SU-DHL-6 (cell line): ENCODE measurements at regions not wholly inside any gene's neighbourhood (a gene's known extent, or its start where the extent isn't known, plus 50 kb on each side); places are given as distances from the start of the nearest gene placed in this dataset.
"Not testable (repeated sequence)": the region's sequence is repeated elsewhere in the genome, so short reads cannot be mapped to it uniquely, and the experiment has no call there.

Experiments
- H2AFZ ChIP-seq: fragments of 200-600 bp; sonication (generic); 2 replicates; pipeline ENCODE4 v1.6.1; 2014; ENCODE audit warnings: low read depth, mild to moderate bottlenecking, moderate library complexity, mixed read lengths, antibody characterized with exemption, low read length; ENCODE audit not compliant: severe bottlenecking
- H3F3A ChIP-seq: fragments of 200-600 bp; shearing (Covaris generic); 2 replicates; pipeline ENCODE4 v1.6.0; 2016; ENCODE audit warnings: antibody characterized with exemption, mild to moderate bottlenecking; ENCODE audit not compliant: insufficient read depth
- H3K27ac ChIP-seq: fragments of 200-600 bp; sonication (generic); 2 replicates; pipeline ENCODE4 v1.5.1; 2016; ENCODE audit warnings: low read depth, mild to moderate bottlenecking, low read length, moderate library complexity, mixed read lengths
- H3K27me3 ChIP-seq: fragments of 200-600 bp; sonication (generic), shearing (Covaris generic); 2 replicates; pipeline ENCODE4 v1.6.0; 2014; ENCODE audit warnings: mild to moderate bottlenecking, low read length
- H3K36me3 ChIP-seq: fragments of 200-600 bp; sonication (generic); 2 replicates; pipeline ENCODE4 v1.6.1; 2014; ENCODE audit warnings: mild to moderate bottlenecking, low read length, mixed read lengths
- H3K4me2 ChIP-seq: fragments of 300-600, 200-600 bp; shearing (Covaris generic), sonication (generic); 2 replicates; pipeline ENCODE4 v1.6.0; 2014; ENCODE audit warnings: low read length, low read depth, mild to moderate bottlenecking; ENCODE audit not compliant: poor library complexity, severe bottlenecking
- H3K4me3 ChIP-seq: fragments of 200-600 bp; sonication (generic); 2 replicates; pipeline ENCODE4 v1.5.1; 2014; ENCODE audit warnings: antibody characterized with exemption, low read length, mild to moderate bottlenecking, mixed read lengths; ENCODE audit not compliant: insufficient read depth, poor library complexity, severe bottlenecking
- H3K79me2 ChIP-seq: fragments of 200-600 bp; sonication (generic); 2 replicates; pipeline ENCODE4 v1.6.1; 2014; ENCODE audit warnings: mild to moderate bottlenecking, low read length, moderate library complexity; ENCODE audit not compliant: insufficient read depth
- H3K9ac ChIP-seq: fragments of 200-600 bp; sonication (generic); 2 replicates; pipeline ENCODE4 v1.7.0; 2014; ENCODE audit warnings: mild to moderate bottlenecking, low read length
- H3K9me2 ChIP-seq: fragments of 200-600 bp; sonication (generic); replicated peaks from 2 replicates; pipeline ENCODE4 v1.6.1; 2014; ENCODE audit warnings: low read length; ENCODE audit not compliant: insufficient read depth
- H3K9me3 ChIP-seq: fragments of 200-600 bp; sonication (generic); 2 replicates; pipeline ENCODE4 v1.6.1; 2014; ENCODE audit warnings: low read length, mixed read lengths; ENCODE audit not compliant: insufficient read depth
- H4K20me1 ChIP-seq: fragments of 200-600 bp; sonication (generic); 2 replicates; pipeline ENCODE4 v1.6.1; 2014; ENCODE audit warnings: low read depth, mild to moderate bottlenecking, antibody characterized with exemption, low read length, moderate library complexity, mixed read lengths
- EZH2phosphoT487 ChIP-seq: fragments of 200-600 bp; sonication (generic), shearing (Covaris generic); conservative IDR thresholded peaks from 2 replicates; pipeline ENCODE4 v1.6.1; 2018; ENCODE audit warnings: mild to moderate bottlenecking, antibody characterized with exemption, low read length, moderate library complexity, mixed read lengths
- TF ChIP-seq, protein P1 (sequence below): fragments of 200-600 bp; sonication (generic); IDR thresholded peaks from one replicate; pipeline ENCODE4 v1.5.1; 2017; ENCODE audit warnings: antibody characterized with exemption, mild to moderate bottlenecking, low read length, moderate library complexity; ENCODE audit not compliant: insufficient read depth, poor library complexity, severe bottlenecking

DNA sequence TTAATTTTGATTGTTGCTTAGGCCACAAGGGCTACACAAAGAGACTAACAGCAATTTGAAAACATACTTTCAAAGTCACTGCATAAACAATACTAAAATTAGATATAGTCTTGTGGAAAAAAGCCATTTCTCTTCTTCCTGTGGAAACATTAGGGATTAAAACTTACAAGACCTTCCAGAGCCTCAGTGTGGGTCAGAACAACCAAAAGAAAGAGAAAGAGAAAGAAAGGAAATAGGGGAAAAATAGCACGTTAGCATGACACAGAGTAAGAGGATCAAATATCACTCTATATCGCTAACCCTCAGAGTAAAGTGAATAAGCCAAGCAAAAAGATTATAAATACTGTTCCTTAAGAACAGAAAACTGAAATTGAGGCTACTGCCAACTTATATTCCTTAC, 127.8 kb upstream of the DIAPH2 start:
- Histone ChIP-seq H4K20me1 (no peaks in the 10 kb centered on the region), H3K4me3 (no peak overlapping the region), H3F3A (no peaks in the 10 kb centered on the region), H3K4me2 (no peak overlapping the region), H3K36me3 (no peaks in the 10 kb centered on the region), H2AFZ (no peak overlapping the region), H3K9me2 (no peaks in the 10 kb centered on the region), H3K9ac (no peak overlapping the region), H3K27me3 (no peaks in the 10 kb centered on the region), H3K9me3 (no peaks in the 10 kb centered on the region), H3K27ac (no peak overlapping the region), H3K79me2 (no peaks in the 10 kb centered on the region)
- TF ChIP-seq, protein P1, sequence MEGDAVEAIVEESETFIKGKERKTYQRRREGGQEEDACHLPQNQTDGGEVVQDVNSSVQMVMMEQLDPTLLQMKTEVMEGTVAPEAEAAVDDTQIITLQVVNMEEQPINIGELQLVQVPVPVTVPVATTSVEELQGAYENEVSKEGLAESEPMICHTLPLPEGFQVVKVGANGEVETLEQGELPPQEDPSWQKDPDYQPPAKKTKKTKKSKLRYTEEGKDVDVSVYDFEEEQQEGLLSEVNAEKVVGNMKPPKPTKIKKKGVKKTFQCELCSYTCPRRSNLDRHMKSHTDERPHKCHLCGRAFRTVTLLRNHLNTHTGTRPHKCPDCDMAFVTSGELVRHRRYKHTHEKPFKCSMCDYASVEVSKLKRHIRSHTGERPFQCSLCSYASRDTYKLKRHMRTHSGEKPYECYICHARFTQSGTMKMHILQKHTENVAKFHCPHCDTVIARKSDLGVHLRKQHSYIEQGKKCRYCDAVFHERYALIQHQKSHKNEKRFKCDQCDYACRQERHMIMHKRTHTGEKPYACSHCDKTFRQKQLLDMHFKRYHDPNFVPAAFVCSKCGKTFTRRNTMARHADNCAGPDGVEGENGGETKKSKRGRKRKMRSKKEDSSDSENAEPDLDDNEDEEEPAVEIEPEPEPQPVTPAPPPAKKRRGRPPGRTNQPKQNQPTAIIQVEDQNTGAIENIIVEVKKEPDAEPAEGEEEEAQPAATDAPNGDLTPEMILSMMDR: no peak
- no peak for TF ChIP-seq EZH2phosphoT487

DNA sequence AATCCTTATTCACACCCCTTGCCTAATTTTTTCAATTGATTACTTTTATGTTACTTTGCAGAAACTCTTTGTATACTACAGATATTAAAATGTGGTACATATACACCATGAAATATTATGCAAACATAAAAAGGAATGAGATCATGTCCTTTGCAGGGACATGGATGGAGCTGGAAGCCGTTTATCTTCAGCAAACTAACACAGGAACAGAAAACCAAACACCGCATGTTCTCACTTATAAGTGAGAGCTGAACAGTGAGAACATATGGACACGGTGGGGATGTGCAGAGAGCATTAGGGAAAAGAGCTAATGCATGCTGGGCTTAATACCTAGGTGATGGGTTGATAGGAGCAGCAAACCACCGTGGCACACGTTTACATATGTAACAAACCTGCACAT, 123.5 kb upstream of the DIAPH2 start:
- not testable (repeated sequence) for H3K4me3 ChIP-seq, H3K79me2 ChIP-seq, H3K27ac ChIP-seq, H3K36me3 ChIP-seq, H3K27me3 ChIP-seq, H3K9me3 ChIP-seq, H3K4me2 ChIP-seq, H3K9me2 ChIP-seq, H2AFZ ChIP-seq, H3F3A ChIP-seq, H4K20me1 ChIP-seq, H3K9ac ChIP-seq

- Histone ChIP-seq H3K79me2 (no peaks in the 10 kb centered on the region), H2AFZ (no peak overlapping the region)
Observed at GRCh38 chrX:96563646-96564045, 121.0 kb upstream of the DIAPH2 start.

DNA sequence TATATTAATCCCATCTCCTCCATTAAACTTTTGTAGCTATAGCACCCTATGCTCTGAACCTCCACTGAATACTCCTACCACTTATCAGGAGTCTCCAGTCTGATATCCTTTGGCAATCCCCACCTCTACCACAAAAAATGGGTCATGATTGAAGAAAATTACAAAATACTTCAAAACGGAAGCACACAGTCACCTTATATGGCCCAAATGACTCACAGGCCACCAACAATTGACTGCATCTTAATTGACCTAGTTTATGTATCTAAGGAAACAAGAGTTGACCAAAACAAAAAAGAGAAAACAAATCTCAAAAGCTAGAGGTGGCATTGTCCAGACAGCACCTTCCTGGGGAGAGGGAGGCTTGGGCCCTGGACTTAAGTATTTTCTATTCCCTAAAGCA, 120.0 kb upstream of the DIAPH2 start:
- Histone ChIP-seq H3K79me2 (no peaks in the 10 kb centered on the region), H4K20me1 (no peaks in the 10 kb centered on the region), H3F3A (no peaks in the 10 kb centered on the region), H3K4me3 (no peak overlapping the region), H3K36me3 (no peaks in the 10 kb centered on the region), H3K9me2 (no peaks in the 10 kb centered on the region), H3K9me3 (no peaks in the 10 kb centered on the region), H3K27ac (no peak overlapping the region), H3K27me3 (no peaks in the 10 kb centered on the region), H3K9ac (no peak overlapping the region), H2AFZ (no peak overlapping the region), H3K4me2 (no peak overlapping the region)
- no peak for TF ChIP-seq EZH2phosphoT487

More at GRCh38 chrX:96563646-96564045, 121.0 kb upstream of the DIAPH2 start:
- H3K9me2 ChIP-seq: no peaks in the 10 kb centered on the region
- no peak overlapping the region for H3K4me3 ChIP-seq
- no peak overlapping the region for H3K9ac ChIP-seq
- H3K27me3 ChIP-seq: no peaks in the 10 kb centered on the region
- no peak overlapping the region for H3K4me2 ChIP-seq
- no peaks in the 10 kb centered on the region for H3F3A ChIP-seq
- no peaks in the 10 kb centered on the region for H3K9me3 ChIP-seq
- H4K20me1 ChIP-seq: no peaks in the 10 kb centered on the region
- H3K36me3 ChIP-seq: no peaks in the 10 kb centered on the region
- H3K27ac ChIP-seq: no peak overlapping the region
- TF ChIP-seq, protein P1: no peak
- no peak for TF ChIP-seq EZH2phosphoT487
